Endothelial cell of umbilical vein (primary cell): ENCODE measurements at regions not wholly inside any gene's neighbourhood (a gene's known extent, or its start where the extent isn't known, plus 50 kb on each side); places are given as distances from the start of the nearest gene placed in this dataset.

Source experiments
- BruUV-seq: library from RNA; stranded (reverse); fragments of 400-500 nt; replicated peaks from 2 replicates; lab custom pipeline; 2021; lab: Mats Ljungman, UMichigan
- CTCF ChIA-PET: fragments of 300-600, 350-600 bp; sonication (Branson Sonifier 250); formaldehyde crosslinking; loops from one replicate; lab custom pipeline; 2021; ENCODE audit warnings: antibody characterized with exemption, inconsistent platforms; lab: Charles Lee
- POLR2A ChIA-PET: fragments of 300-600, 350-600 bp; sonication (Branson Sonifier 250); formaldehyde crosslinking; loops from one replicate; lab custom pipeline; 2021; ENCODE audit warnings: antibody characterized with exemption, inconsistent platforms; lab: Charles Lee
- DNase-seq: peaks from one replicate; pipeline ENCODE4 v3.0.0-alpha.2; 2011; ENCODE audit warnings: low read depth, low spot score
- FAIRE-seq: peaks from 2 replicates; lab custom pipeline; 2011; peaks lifted over from hg19 to GRCh38; lab: Jason Lieb, UNC
- H2AFZ ChIP-seq: 2 replicates; pipeline ENCODE4 v1.6.0; 2012; ENCODE audit warnings: low read depth, low read length, control low read depth, inconsistent platforms
- H3K27ac ChIP-seq: 2 replicates; pipeline ENCODE4 v1.5.1; 2011; ENCODE audit warnings: low read depth, mild to moderate bottlenecking, control low read depth, low read length, moderate library complexity; ENCODE audit not compliant: insufficient read depth
- H3K27me3 ChIP-seq, 2 experiments: 2 replicates each; pipeline versions ENCODE4 v1.6.0 to v1.6.1; 2011; ENCODE audit warnings: low read length in 2 of 2, mixed read lengths in 1 of 2; ENCODE audit not compliant: control insufficient read depth in 2 of 2, insufficient read depth in 2 of 2
- H3K36me3 ChIP-seq, 2 experiments: 2 replicates in 1 of 2; 3 replicates in 1 of 2; pipeline ENCODE4 v1.5.1; 2011; ENCODE audit warnings: low read length in 2 of 2, mild to moderate bottlenecking in 1 of 2, moderate library complexity in 1 of 2; ENCODE audit not compliant: control insufficient read depth in 2 of 2, insufficient read depth in 2 of 2; ENCODE audit errors: extremely low read depth in 1 of 2
- H3K4me1 ChIP-seq: 3 replicates; pipeline ENCODE4 v1.5.1; 2011; ENCODE audit warnings: mild to moderate bottlenecking, low read length; ENCODE audit not compliant: control insufficient read depth, insufficient read depth; ENCODE audit errors: extremely low read depth
- H3K4me2 ChIP-seq: 2 replicates; pipeline ENCODE4 v1.6.1; 2011; ENCODE audit warnings: low read length, control low read depth, mixed read lengths; ENCODE audit not compliant: insufficient read depth
- H3K4me3 ChIP-seq, 3 experiments: fragments of 200-600 bp in 1 of 3; sonication (generic), shearing (Covaris generic) in 1 of 3; replicated peaks in 1 of 3; 2 replicates each; pipeline ENCODE4 v1.5.1; 2011 to 2016; ENCODE audit warnings: control low read depth in 3 of 3, low read length in 3 of 3, mild to moderate bottlenecking in 2 of 3, inconsistent platforms in 1 of 3, low read depth in 1 of 3, moderate library complexity in 1 of 3; ENCODE audit not compliant: insufficient read depth in 1 of 3
- H3K79me2 ChIP-seq: 2 replicates; pipeline ENCODE4 v1.6.0; 2012; ENCODE audit warnings: low read length, inconsistent platforms; ENCODE audit not compliant: control insufficient read depth, insufficient read depth
- H3K9ac ChIP-seq: replicated peaks from 2 replicates; pipeline ENCODE3; 2011; ENCODE audit warnings: low read length, control low read depth; ENCODE audit not compliant: insufficient read depth; ENCODE audit errors: extremely low read depth
- H3K9me1 ChIP-seq: replicated peaks from 3 replicates; pipeline ENCODE4 v1.6.0; 2011; ENCODE audit warnings: mild to moderate bottlenecking, low read length; ENCODE audit not compliant: control insufficient read depth, insufficient read depth; ENCODE audit errors: extremely low read depth
- H3K9me3 ChIP-seq: replicated peaks from 2 replicates; pipeline ENCODE4 v1.5.1; 2012; ENCODE audit warnings: low read length, inconsistent platforms; ENCODE audit not compliant: control insufficient read depth, insufficient read depth
- H4K20me1 ChIP-seq: replicated peaks from 2 replicates; pipeline ENCODE3; 2011; ENCODE audit warnings: mild to moderate bottlenecking, low read length; ENCODE audit not compliant: control insufficient read depth, insufficient read depth; ENCODE audit errors: extremely low read depth
- CTCF ChIP-seq, 2 donors: IDR thresholded peaks; 1 replicate in 1 of 2; 2 replicates in 1 of 2; pipeline ENCODE4 v1.5.1; 2011; ENCODE audit warnings: low read length in 2 of 2, mild to moderate bottlenecking in 2 of 2, moderate library complexity in 2 of 2, control low read depth in 1 of 2, inconsistent platforms in 1 of 2, low read depth in 1 of 2; ENCODE audit not compliant: insufficient read depth in 1 of 2; ENCODE audit errors: extremely low read depth in 1 of 2
- EZH2 ChIP-seq: IDR thresholded peaks from 2 replicates; pipeline ENCODE4 v1.6.1; 2012; ENCODE audit warnings: borderline replicate concordance, low read depth, mild to moderate bottlenecking, moderate library complexity, low read length, inconsistent platforms; ENCODE audit not compliant: severe bottlenecking
- FOS ChIP-seq: IDR thresholded peaks from 2 replicates; pipeline ENCODE4 v1.6.1; 2011; ENCODE audit warnings: mild to moderate bottlenecking, low read length, moderate library complexity, borderline replicate concordance; ENCODE audit not compliant: insufficient read depth
- GATA2 ChIP-seq: IDR thresholded peaks from 2 replicates; pipeline ENCODE4 v1.7.0; 2011; ENCODE audit warnings: low read depth, mild to moderate bottlenecking, moderate library complexity, mixed read lengths, low read length; ENCODE audit not compliant: insufficient read length, insufficient read depth
- JUN ChIP-seq: IDR thresholded peaks from 2 replicates; pipeline ENCODE4 v1.6.1; 2011; ENCODE audit warnings: borderline replicate concordance, low read depth; ENCODE audit not compliant: insufficient read length, insufficient read depth
- MYC ChIP-seq: IDR thresholded peaks from one replicate; pipeline ENCODE4 v1.6.1; 2011; ENCODE audit warnings: mild to moderate bottlenecking, low read depth, low read length
- POLR2A ChIP-seq: IDR thresholded peaks from 2 replicates; pipeline ENCODE4 v1.6.1; 2012; ENCODE audit warnings: low read depth, mild to moderate bottlenecking, control low read depth, low read length
- POLR2AphosphoS5 ChIP-seq: IDR thresholded peaks from 2 replicates; pipeline ENCODE4 v1.6.1; 2012; ENCODE audit warnings: low read depth, mild to moderate bottlenecking, control low read depth, low read length, moderate library complexity; ENCODE audit not compliant: insufficient read depth
- dilution Hi-C: fragments of 300-500 bp; cut with MboI; formaldehyde crosslinking; loops from one replicate; pipeline ENCODE4 v1.15.0; 2019; ENCODE audit warnings: low sequenced_read_pairs; ENCODE audit not compliant: extremely low pct_ligation_motif_present
- intact Hi-C: fragments of 100-400 bp; cut with micrococcal nuclease; formaldehyde crosslinking; loops from one replicate; pipeline ENCODE4 v1.10.0; 2022
- TF ChIP-seq, protein P1 (sequence below): IDR thresholded peaks from 2 replicates; pipeline ENCODE4 v1.6.1; 2011; ENCODE audit not compliant: insufficient read depth, insufficient read length

GRCh38 chr3:102791641-102792589 lies 357.1 kb downstream of the ZPLD1 start:
- H3K9ac ChIP-seq: no peak overlapping the region
- no peak for TF ChIP-seq JUN
- TF ChIP-seq FOS: no peak
- no peak for TF ChIP-seq MYC
- TF ChIP-seq POLR2AphosphoS5: no peak
- TF ChIP-seq, protein P1, sequence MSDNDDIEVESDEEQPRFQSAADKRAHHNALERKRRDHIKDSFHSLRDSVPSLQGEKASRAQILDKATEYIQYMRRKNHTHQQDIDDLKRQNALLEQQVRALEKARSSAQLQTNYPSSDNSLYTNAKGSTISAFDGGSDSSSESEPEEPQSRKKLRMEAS: no peak
- no peak for TF ChIP-seq EZH2
- no peak for TF ChIP-seq GATA2
- TF ChIP-seq CTCF (IDR thresholded peaks at IDR 0.05; ENCODE audit: extremely low read depth in 1 of 2, insufficient read depth in 1 of 2, low read depth in 1 of 2, low read length in 2 of 2): no peak
- no peak for TF ChIP-seq POLR2A
- intact Hi-C loops (no loop called here), dilution Hi-C loops (no loop called here)
- H2AFZ ChIP-seq: no peak overlapping the region
- H3K4me3 ChIP-seq: no peak overlapping the region
- no peaks in the 10 kb centered on the region for H3K27me3 ChIP-seq
- H3K9me3 ChIP-seq: no peaks in the 10 kb centered on the region
- no peak overlapping the region for H3K4me2 ChIP-seq
- ChIA-PET CTCF (no interaction called here), POLR2A (no interaction called here)
- H3K36me3 ChIP-seq: no peaks in the 10 kb centered on the region
- H3K27ac ChIP-seq: no peak overlapping the region
- no TSS peak for BruUV-seq
- no peaks in the 10 kb centered on the region for H4K20me1 ChIP-seq
- H3K4me1 ChIP-seq: no peaks in the 10 kb centered on the region
- no peaks in the 10 kb centered on the region for H3K9me1 ChIP-seq
- no peaks in the 10 kb centered on the region for H3K79me2 ChIP-seq
- FAIRE-seq: no peak
- DNase-seq: no peak
